ENCODE measurements at regions not wholly inside any gene's neighbourhood (a gene's known extent, or its start where the extent isn't known, plus 50 kb on each side); places are given as distances from the start of the nearest gene placed in this dataset.

DNA sequence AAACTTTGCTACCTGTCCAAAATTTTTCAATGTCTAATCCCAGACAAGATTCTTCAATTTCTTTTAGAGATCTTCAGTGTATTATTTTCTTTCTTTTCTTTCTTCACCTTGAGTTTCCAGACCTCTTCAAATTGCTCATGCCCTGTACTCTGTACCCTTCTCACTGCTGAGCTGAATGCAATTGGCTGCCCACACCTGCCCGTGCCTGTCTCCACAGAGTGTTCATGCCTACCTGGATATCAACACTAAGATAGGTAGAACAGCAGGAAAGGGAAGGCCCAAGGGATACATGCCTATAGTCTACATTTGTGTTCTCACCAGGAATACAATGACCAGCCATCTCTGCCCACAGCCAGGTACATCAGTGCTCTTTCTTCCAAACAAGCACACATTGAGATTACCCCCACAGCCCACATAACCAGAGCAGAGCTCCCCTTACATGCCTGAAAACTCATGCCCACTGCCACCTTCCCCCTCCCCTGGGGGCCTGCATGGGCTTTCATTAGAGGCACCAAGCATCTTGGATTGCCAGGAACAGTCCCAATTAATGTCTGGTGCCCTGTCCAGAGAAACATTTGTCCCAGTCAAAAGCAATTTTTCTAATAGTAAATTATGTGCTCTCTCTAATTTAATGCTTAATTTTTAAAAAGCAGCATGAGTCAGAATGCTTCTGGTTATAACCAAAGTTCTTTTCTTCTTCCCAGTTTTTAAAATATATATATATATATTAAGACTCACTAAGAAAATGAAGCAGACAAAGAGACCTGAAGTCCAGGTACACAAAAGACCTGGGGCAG lies 134.9 kb upstream of the SLC14A2 start:
- TF ChIP-seq POLR2AphosphoS5 (IDR thresholded peaks at IDR 0.05; ENCODE audit: low read depth, low read length) = no peak
- TF ChIP-seq SPI1 (IDR thresholded peaks at IDR 0.05; ENCODE audit: low read depth, low read length) = no peak
- no peak for DNase-seq (ENCODE audit: insufficient read length, low spot score)
- FAIRE-seq = no peak

DNA sequence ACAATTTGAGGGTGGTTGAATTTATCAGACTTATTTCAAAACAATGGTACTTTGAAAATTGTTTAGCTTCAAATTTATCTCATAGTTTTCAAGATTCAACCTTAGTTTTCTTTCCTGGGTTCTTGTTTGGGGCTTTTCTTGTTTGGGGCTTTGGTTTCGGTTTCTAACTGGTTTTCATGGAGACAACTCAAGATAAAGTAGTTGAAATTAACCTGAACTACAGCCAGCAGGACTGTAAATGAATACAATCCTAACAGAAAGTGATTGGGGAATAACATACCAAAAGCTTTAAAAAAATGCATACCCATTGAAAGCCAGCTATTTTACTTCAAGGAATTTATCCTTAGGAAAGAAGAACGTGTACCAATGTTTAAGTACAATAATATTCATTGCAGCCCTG lies 133.5 kb upstream of the SLC14A2 start:
- TF ChIP-seq SPI1 (IDR thresholded peaks at IDR 0.05; ENCODE audit: low read depth, low read length) = no peak
- no peak for TF ChIP-seq PAX5 (IDR thresholded peaks at IDR 0.05; ENCODE audit: insufficient read depth, low read length, severe bottlenecking)
- TF ChIP-seq POU2F2 (IDR thresholded peaks at IDR 0.05; ENCODE audit: low read depth, low read length) = no peak
- TF ChIP-seq POLR2AphosphoS5 (IDR thresholded peaks at IDR 0.05; ENCODE audit: low read depth, low read length) = no peak
- TF ChIP-seq POLR2A (IDR thresholded peaks at IDR 0.05; ENCODE audit: low read depth, low read length) = no peak
- no peak for TF ChIP-seq TAF1 (IDR thresholded peaks at IDR 0.05; ENCODE audit: low read depth, low read length)
- FAIRE-seq (no peak), DNase-seq (ENCODE audit: insufficient read length, low spot score) (no peak)

DNA sequence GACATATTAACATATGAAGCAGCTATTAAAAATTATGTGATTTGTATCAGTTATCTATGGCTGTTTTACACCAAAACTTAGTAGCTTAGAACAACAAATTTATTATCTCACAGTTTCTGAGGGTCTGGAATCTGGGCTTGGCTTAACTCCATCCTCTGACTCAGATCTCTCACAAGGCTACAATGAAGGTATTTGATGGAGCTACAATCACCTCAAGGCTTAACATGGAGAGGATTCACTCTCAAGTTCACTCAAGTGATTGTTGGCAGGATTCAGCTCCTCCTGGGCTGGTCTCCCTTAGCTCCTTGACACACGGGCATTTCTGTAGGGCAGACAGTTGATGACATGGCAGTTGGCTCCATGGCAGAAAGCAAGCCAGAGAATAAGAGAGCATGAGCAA lies 133.0 kb upstream of the SLC14A2 start:
- no peak for TF ChIP-seq TAF1 (IDR thresholded peaks at IDR 0.05; ENCODE audit: low read depth, low read length)
- no peak for TF ChIP-seq POLR2AphosphoS5 (IDR thresholded peaks at IDR 0.05; ENCODE audit: low read depth, low read length)
- TF ChIP-seq SPI1 (IDR thresholded peaks at IDR 0.05; ENCODE audit: low read depth, low read length) = no peak
- TF ChIP-seq POU2F2 (IDR thresholded peaks at IDR 0.05; ENCODE audit: low read depth, low read length) = no peak
- TF ChIP-seq PAX5 (IDR thresholded peaks at IDR 0.05; ENCODE audit: insufficient read depth, low read length, severe bottlenecking) = no peak
- no peak for TF ChIP-seq POLR2A (IDR thresholded peaks at IDR 0.05; ENCODE audit: low read depth, low read length)
- DNase-seq (ENCODE audit: insufficient read length, low spot score) = no peak
- FAIRE-seq = no peak

DNA sequence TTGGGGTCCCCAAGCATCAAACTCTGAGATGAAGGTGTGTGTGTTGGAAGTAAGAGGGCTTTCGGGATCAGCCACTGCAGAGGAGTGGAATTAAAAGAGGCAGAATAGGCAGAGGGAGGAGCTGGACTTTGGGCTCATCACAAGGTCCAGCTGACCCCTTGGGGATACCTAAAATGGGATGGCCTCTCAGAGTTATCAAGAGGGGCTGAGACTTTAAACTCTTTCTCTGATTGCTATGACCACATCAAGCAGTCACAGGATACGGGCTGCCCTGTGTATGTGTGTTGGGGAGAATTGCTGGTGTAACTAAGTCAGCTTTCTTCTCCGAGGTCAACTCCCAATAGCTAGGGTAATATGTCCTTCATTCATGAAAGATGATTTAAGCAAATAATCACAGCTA lies 127.7 kb upstream of the SLC14A2 start:
- no peak for DNase-seq (ENCODE audit: insufficient read length, low spot score)
- FAIRE-seq = no peak
- TF ChIP-seq POU2F2 (IDR thresholded peaks at IDR 0.05; ENCODE audit: low read depth, low read length) (no peak), POLR2A (IDR thresholded peaks at IDR 0.05; ENCODE audit: low read depth, low read length) (no peak), TAF1 (IDR thresholded peaks at IDR 0.05; ENCODE audit: low read depth, low read length) (no peak), SPI1 (IDR thresholded peaks at IDR 0.05; ENCODE audit: low read depth, low read length) (no peak), POLR2AphosphoS5 (IDR thresholded peaks at IDR 0.05; ENCODE audit: low read depth, low read length) (no peak), PAX5 (IDR thresholded peaks at IDR 0.05; ENCODE audit: insufficient read depth, low read length, severe bottlenecking) (no peak)

DNA sequence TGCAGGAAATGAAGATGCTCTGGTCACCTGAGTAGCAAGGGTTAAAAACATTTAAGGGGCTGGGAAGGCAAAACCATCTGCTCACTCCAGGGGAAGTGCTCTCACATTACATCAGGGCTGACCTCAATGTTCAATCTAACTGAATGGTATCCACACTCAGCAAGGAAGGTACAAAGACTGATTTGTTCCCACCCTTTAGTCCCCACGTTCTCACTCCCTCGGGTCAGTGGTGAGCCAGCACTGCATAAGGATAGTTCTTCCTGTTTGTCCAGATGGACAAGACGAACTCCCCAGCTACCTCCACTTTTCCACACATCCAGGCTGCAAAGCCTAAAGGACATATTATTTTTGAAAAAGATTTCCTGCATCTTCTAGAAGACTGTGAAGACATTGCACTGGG lies 126.6 kb upstream of the SLC14A2 start:
- TF ChIP-seq PAX5 (IDR thresholded peaks at IDR 0.05; ENCODE audit: insufficient read depth, low read length, severe bottlenecking) = no peak
- no peak for TF ChIP-seq POLR2AphosphoS5 (IDR thresholded peaks at IDR 0.05; ENCODE audit: low read depth, low read length)
- TF ChIP-seq TAF1 (IDR thresholded peaks at IDR 0.05; ENCODE audit: low read depth, low read length) = no peak
- no peak for TF ChIP-seq POU2F2 (IDR thresholded peaks at IDR 0.05; ENCODE audit: low read depth, low read length)
- no peak for TF ChIP-seq SPI1 (IDR thresholded peaks at IDR 0.05; ENCODE audit: low read depth, low read length)
- TF ChIP-seq POLR2A (IDR thresholded peaks at IDR 0.05; ENCODE audit: low read depth, low read length) = no peak
- FAIRE-seq (no peak), DNase-seq (ENCODE audit: insufficient read length, low spot score) (no peak)

DNA sequence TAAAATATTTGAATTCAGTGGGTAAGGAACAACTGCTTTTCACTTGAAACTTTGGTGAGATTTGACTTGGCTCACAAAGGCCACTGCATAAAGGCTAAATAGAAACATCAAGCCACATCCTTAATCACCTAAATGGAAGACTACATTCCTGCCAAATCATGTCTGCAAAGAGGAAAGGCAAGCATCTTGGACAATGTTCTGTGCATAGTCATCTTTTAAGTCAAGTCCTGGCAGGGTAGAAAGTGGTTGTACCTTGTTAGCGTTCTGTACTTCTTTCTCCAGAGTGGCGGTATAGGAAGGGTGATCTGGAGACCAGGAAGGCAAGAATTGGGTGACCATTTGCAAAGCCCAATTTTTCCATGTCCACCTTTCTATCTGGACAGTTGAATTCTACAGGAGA lies 121.4 kb upstream of the SLC14A2 start:
- FAIRE-seq (no peak), DNase-seq (ENCODE audit: insufficient read length, low spot score) (no peak)
- TF ChIP-seq PAX5 (IDR thresholded peaks at IDR 0.05; ENCODE audit: insufficient read depth, low read length, severe bottlenecking) = no peak
- TF ChIP-seq TAF1 (IDR thresholded peaks at IDR 0.05; ENCODE audit: low read depth, low read length) = no peak
- no peak for TF ChIP-seq POLR2AphosphoS5 (IDR thresholded peaks at IDR 0.05; ENCODE audit: low read depth, low read length)
- no peak for TF ChIP-seq SPI1 (IDR thresholded peaks at IDR 0.05; ENCODE audit: low read depth, low read length)
- no peak for TF ChIP-seq POLR2A (IDR thresholded peaks at IDR 0.05; ENCODE audit: low read depth, low read length)
- no peak for TF ChIP-seq POU2F2 (IDR thresholded peaks at IDR 0.05; ENCODE audit: low read depth, low read length)

DNA sequence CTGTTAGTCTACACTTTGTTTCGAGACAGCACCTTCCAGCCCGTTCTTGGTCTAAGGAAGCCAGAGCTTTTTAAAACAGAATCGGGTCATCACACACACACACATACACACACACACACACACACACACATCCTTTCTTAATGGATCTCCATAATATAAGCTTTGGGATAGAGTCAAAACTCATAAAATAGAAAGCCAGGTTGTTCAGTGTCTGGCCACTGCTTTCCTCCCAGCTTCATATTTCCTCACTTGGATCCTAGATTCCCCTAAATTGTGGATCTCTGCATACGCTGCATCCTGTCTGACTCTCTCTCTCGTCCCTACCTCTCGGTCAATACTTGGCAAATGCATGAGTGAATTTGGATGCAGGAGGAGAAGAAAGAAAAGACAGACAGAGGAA lies 120.5 kb upstream of the SLC14A2 start:
- TF ChIP-seq POLR2AphosphoS5 (IDR thresholded peaks at IDR 0.05; ENCODE audit: low read depth, low read length) (no peak), TAF1 (IDR thresholded peaks at IDR 0.05; ENCODE audit: low read depth, low read length) (no peak), POLR2A (IDR thresholded peaks at IDR 0.05; ENCODE audit: low read depth, low read length) (no peak), PAX5 (IDR thresholded peaks at IDR 0.05; ENCODE audit: insufficient read depth, low read length, severe bottlenecking) (no peak), POU2F2 (IDR thresholded peaks at IDR 0.05; ENCODE audit: low read depth, low read length) (no peak), SPI1 (IDR thresholded peaks at IDR 0.05; ENCODE audit: low read depth, low read length) (no peak)
- FAIRE-seq = no peak

DNA sequence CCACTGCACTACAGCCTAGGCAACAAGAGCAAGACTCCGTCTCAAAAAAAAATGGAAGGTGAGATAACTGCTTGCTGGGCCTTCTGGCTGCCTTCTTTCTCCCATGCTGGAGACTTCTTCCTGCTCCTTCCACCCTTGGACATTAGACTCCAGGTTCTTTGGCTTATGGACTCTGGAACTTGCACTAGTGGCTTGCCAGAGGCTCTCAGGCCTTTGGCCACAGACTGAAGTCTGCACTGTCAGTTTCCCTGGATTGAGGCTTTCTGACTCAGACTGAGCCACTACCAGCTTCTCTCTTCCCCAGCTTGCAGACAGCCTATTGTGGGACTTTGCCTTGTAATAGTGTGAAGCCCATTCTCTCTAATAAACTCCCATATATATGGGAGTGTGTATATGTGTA lies 118.5 kb upstream of the SLC14A2 start:
- FAIRE-seq = no peak
- TF ChIP-seq TAF1 (IDR thresholded peaks at IDR 0.05; ENCODE audit: low read depth, low read length) (no peak), SPI1 (IDR thresholded peaks at IDR 0.05; ENCODE audit: low read depth, low read length) (no peak), POLR2AphosphoS5 (IDR thresholded peaks at IDR 0.05; ENCODE audit: low read depth, low read length) (no peak), PAX5 (IDR thresholded peaks at IDR 0.05; ENCODE audit: insufficient read depth, low read length, severe bottlenecking) (no peak), POLR2A (IDR thresholded peaks at IDR 0.05; ENCODE audit: low read depth, low read length) (no peak), POU2F2 (IDR thresholded peaks at IDR 0.05; ENCODE audit: low read depth, low read length) (no peak)
- no peak for DNase-seq (ENCODE audit: insufficient read length, low spot score)

More for the DNA sequence above, 120.5 kb upstream of the SLC14A2 start:
- no peak for DNase-seq (ENCODE audit: insufficient read length, low spot score)

DNA sequence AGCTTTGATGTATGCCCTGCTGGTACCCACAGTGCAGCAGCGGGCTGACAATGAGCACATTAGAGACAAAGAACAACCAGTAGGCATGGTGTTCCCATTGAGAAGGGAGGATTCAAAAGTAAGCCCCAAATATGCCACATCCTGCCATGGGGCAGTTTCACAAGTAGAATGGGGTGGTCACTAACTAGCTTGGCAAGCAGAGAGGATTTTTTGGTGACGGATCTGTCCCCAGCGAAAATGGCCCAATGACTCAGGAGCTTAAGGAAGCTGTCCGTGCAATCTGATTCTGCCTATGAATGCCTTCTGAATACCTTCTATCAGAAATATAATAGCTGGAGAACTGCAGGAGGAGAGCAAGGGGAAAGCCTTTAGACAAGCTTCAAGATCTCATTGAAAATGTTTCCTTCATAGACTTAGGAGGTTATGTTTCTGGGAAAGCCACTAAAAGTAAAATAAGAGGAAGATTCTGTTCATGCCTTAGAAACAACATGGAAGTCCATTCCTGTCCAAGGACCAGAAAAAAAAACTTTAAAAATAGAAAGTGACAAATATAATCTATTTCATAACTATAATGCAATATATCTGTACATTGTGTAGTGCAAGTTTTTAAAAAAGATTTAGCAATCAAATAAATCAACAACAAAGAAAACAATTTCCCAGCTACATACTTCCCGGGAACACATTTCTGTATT lies 117.5 kb upstream of the SLC14A2 start:
- FAIRE-seq (no peak), DNase-seq (ENCODE audit: insufficient read length, low spot score) (no peak)
- TF ChIP-seq POLR2AphosphoS5 (IDR thresholded peaks at IDR 0.05; ENCODE audit: low read depth, low read length) (no peak), SPI1 (IDR thresholded peaks at IDR 0.05; ENCODE audit: low read depth, low read length) (no peak), TAF1 (IDR thresholded peaks at IDR 0.05; ENCODE audit: low read depth, low read length) (no peak), POLR2A (IDR thresholded peaks at IDR 0.05; ENCODE audit: low read depth, low read length) (no peak), PAX5 (IDR thresholded peaks at IDR 0.05; ENCODE audit: insufficient read depth, low read length, severe bottlenecking) (no peak), POU2F2 (IDR thresholded peaks at IDR 0.05; ENCODE audit: low read depth, low read length) (no peak)
